ENCODE measurements at regions not wholly inside any gene's neighbourhood (a gene's known extent, or its start where the extent isn't known, plus 50 kb on each side); places are given as distances from the start of the nearest gene placed in this dataset.

GRCh38 chr5:128749136-128749898, 211.3 kb upstream of the FBN2 start:
- DNase-seq = no peak

- no peak for DNase-seq
Measured at GRCh38 chr5:128750155-128750554, 212.1 kb upstream of the FBN2 start.

- DNase-seq = no peak
Measured at GRCh38 chr5:128757196-128757959, 207.9 kb upstream of the SLC27A6 start.

GRCh38 chr5:128762661-128763306, 202.5 kb upstream of the SLC27A6 start:
- DNase-seq = no peak

- DNase-seq = no peak
Measured at GRCh38 chr5:128763321-128763720, 202.0 kb upstream of the SLC27A6 start.

- DNase-seq = no peak
Measured at GRCh38 chr5:128764601-128765310, 200.5 kb upstream of the SLC27A6 start.

- DNase-seq = no peak
Measured at GRCh38 chr5:128765448-128766061, 199.7 kb upstream of the SLC27A6 start.

GRCh38 chr5:128766406-128766805, 198.9 kb upstream of the SLC27A6 start:
- DNase-seq = no peak

- no peak for DNase-seq
Measured at GRCh38 chr5:128770907-128771306, 194.4 kb upstream of the SLC27A6 start.

GRCh38 chr5:128772356-128772755, 192.9 kb upstream of the SLC27A6 start:
- no peak for DNase-seq

GRCh38 chr5:128773378-128773777, 191.9 kb upstream of the SLC27A6 start:
- no peak for DNase-seq

GRCh38 chr5:128774605-128775004, 190.7 kb upstream of the SLC27A6 start:
- no peak for DNase-seq

- no peak for DNase-seq
Measured at GRCh38 chr5:128775558-128775957, 189.7 kb upstream of the SLC27A6 start.

- no peak for DNase-seq
Measured at GRCh38 chr5:128777052-128777451, 188.2 kb upstream of the SLC27A6 start.

GRCh38 chr5:128778474-128778873, 186.8 kb upstream of the SLC27A6 start:
- DNase-seq = no peak

GRCh38 chr5:128782446-128782845, 182.8 kb upstream of the SLC27A6 start:
- no peak for DNase-seq

- DNase-seq = no peak
Measured at GRCh38 chr5:128784726-128785125, 180.6 kb upstream of the SLC27A6 start.

- no peak for DNase-seq
Measured at GRCh38 chr5:128791312-128791711, 174.0 kb upstream of the SLC27A6 start.

- no peak for DNase-seq
Measured at GRCh38 chr5:128796506-128796905, 168.8 kb upstream of the SLC27A6 start.

GRCh38 chr5:128798871-128799270, 166.4 kb upstream of the SLC27A6 start:
- DNase-seq = no peak

- no peak for DNase-seq
Measured at GRCh38 chr5:128799945-128800344, 165.3 kb upstream of the SLC27A6 start.

- DNase-seq = no peak
Measured at GRCh38 chr5:128800377-128800776, 164.9 kb upstream of the SLC27A6 start.

All from KG1 (cell line).